ENCODE measurements at regions not wholly inside any gene's neighbourhood (a gene's known extent, or its start where the extent isn't known, plus 50 kb on each side); places are given as distances from the start of the nearest gene placed in this dataset.

- no peak for TF ChIP-seq GABPA (IDR thresholded peaks at IDR 0.05; ENCODE audit: low read depth)
- no peak for TF ChIP-seq YY1 (IDR thresholded peaks at IDR 0.05; ENCODE audit: low read depth)
These were observed 418.0 kb downstream of the NLGN4X start for GRCh38 chrX:5810636-5811035.

Data from SK-N-SH (cell line).